ENCODE measurements at regions not wholly inside any gene's neighbourhood (a gene's known extent, or its start where the extent isn't known, plus 50 kb on each side); places are given as distances from the start of the nearest gene placed in this dataset.

DNA sequence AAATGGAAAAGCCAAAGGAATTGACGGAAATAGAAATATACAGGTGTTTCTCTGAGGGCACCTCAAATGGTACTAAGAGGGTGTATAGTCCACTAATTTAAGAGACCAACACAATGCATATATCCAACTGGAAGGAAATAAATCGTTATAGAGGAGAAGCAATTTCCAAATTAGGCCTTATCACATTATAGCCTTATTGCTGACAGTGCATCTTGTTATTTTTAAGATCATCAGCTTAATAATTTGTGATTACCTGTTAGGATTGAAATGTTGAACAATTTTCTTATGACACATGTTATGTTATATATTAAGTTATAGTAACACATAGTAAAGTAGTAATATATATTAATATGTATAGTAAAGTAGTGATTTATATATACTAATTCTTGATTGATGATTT, 915.7 kb upstream of the PCDH9 start:
- DNase-seq (ENCODE audit: low read depth): no peak
- TF ChIP-seq, protein P1, sequence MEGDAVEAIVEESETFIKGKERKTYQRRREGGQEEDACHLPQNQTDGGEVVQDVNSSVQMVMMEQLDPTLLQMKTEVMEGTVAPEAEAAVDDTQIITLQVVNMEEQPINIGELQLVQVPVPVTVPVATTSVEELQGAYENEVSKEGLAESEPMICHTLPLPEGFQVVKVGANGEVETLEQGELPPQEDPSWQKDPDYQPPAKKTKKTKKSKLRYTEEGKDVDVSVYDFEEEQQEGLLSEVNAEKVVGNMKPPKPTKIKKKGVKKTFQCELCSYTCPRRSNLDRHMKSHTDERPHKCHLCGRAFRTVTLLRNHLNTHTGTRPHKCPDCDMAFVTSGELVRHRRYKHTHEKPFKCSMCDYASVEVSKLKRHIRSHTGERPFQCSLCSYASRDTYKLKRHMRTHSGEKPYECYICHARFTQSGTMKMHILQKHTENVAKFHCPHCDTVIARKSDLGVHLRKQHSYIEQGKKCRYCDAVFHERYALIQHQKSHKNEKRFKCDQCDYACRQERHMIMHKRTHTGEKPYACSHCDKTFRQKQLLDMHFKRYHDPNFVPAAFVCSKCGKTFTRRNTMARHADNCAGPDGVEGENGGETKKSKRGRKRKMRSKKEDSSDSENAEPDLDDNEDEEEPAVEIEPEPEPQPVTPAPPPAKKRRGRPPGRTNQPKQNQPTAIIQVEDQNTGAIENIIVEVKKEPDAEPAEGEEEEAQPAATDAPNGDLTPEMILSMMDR (IDR thresholded peaks at IDR 0.05; ENCODE audit: low read depth, low read length, missing control alignments): no peak
- H3K4me3 ChIP-seq (ENCODE audit: low read depth, low read length): no peak overlapping the region

DNA sequence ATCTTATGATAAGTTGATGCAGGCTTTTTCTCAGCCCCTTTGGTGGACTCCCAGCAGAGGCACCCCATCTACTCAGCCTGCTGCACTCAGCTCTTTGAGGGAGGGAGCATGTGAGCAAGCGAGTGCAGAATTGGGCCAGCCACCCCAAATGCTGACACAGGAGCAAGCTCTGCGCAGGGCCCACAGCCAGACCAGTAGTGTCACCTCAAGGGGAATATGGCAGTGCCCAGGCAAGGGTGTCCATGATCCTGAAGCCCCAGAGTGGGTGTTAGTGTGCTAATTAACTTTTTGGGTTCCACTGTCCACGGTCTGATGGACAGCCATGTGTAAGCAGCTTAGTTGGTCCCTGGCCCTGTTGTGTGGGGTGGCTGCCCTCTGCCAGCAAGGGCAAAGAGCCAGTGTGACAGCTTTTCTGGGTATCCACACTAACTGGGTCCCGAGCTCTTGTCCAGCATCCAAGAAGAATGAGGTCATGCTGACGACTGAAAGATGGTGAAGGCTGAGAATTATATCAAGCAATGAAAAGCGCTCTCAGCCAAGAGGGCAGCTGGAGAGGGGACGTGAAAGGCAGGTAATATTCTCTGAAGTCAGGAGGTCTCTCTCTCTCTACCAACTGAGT, 898.3 kb upstream of the PCDH9 start:
- H3K4me3 ChIP-seq (ENCODE audit: low read depth, low read length): no peak overlapping the region
- TF ChIP-seq, protein P1 (IDR thresholded peaks at IDR 0.05; ENCODE audit: low read depth, low read length, missing control alignments): no peak
- DNase-seq (ENCODE audit: low read depth): no peak

GRCh38 chr13:68125087-68125480, 894.9 kb upstream of the PCDH9 start:
- TF ChIP-seq, protein P1 (IDR thresholded peaks at IDR 0.05; ENCODE audit: low read depth, low read length, missing control alignments): no peak
- no peak for DNase-seq (ENCODE audit: low read depth)
- H3K4me3 ChIP-seq (ENCODE audit: low read depth, low read length): no peak overlapping the region

DNA sequence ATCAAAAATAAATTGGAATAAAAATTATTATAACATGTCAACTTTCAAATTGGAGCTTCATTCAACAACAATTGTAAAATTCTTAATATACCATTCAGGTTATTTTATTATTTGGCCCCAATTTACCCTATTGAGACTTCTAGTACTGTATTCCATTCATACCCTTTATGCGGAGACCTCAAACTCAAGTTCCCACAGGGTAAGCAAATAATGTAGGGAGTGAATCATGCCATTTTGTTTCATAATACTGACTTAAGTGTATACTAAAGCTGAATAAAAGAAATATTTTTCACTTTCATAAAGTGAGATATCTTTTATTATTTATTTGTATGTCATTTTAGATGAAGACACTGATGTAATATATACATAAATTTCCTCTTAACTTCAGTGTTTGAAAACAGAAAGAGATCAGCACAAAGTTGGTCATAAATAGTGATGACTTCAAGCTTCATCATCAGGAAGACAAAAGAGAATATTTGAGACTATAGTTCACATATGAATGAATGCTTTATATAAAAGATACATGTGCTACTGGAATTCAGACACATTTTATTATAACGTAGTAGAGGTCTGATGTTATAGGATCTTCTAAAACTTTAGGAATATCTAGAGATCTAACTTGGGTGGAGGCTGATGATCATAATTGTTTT, 894.4 kb upstream of the PCDH9 start:
- DNase-seq (ENCODE audit: low read depth): no peak
- TF ChIP-seq, protein P1 (IDR thresholded peaks at IDR 0.05; ENCODE audit: low read depth, low read length, missing control alignments): no peak
- no peak overlapping the region for H3K4me3 ChIP-seq (ENCODE audit: low read depth, low read length)

GRCh38 chr13:68110178-68110768, 880.1 kb upstream of the PCDH9 start:
- no peak overlapping the region for H3K4me3 ChIP-seq (ENCODE audit: low read depth, low read length)
- TF ChIP-seq, protein P1 (IDR thresholded peaks at IDR 0.05; ENCODE audit: low read depth, low read length, missing control alignments): no peak
- DNase-seq (ENCODE audit: low read depth): no peak

DNA sequence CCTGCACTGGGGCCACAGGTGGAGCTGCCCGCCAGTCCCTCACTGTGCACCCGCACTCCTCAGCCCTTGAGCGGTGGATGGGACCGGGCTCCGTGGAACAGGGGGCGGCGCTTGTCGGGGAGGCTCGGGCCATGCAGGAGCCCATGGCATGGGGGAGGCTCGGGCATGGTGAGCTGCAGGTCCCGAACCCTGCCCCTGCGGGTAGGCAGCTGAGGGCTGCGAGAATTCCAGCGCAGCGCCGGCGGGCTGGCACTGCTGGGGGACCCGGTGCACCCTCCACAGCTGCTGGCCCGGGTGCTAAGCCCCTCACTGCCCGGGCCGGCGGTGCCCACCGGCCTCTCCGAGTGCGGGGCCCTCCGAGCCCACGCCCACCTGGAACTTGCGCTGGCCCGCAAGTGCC, 877.5 kb upstream of the PCDH9 start:
- H3K4me3 ChIP-seq (ENCODE audit: low read depth, low read length): no peak overlapping the region
- DNase-seq (ENCODE audit: low read depth): no peak
- TF ChIP-seq, protein P1 (IDR thresholded peaks at IDR 0.05; ENCODE audit: low read depth, low read length, missing control alignments): no peak

All from GM12864 (cell line).